IMR-90 (cell line): ENCODE measurements at regions not wholly inside any gene's neighbourhood (a gene's known extent, or its start where the extent isn't known, plus 50 kb on each side); places are given as distances from the start of the nearest gene placed in this dataset.

Source experiments
- ATAC-seq: fragments of 200-7000 bp; cut with Tn5 transposase; 2 replicates; pipeline ENCODE4 v1.9.1; 2020; ENCODE audit warnings: low read depth, mild to moderate bottlenecking, moderate library complexity
- BruUV-seq: library from RNA; stranded (reverse); fragments of 400-500 nt; replicated peaks from 2 replicates; lab custom pipeline; 2021; lab: Mats Ljungman, UMichigan
- CTCF ChIA-PET: fragments of 300-600 bp; formaldehyde crosslinking; extraction: SDS; loops from one replicate; lab custom pipeline; 2021; ENCODE audit warnings: antibody characterized with exemption; lab: Yijun Ruan, JAX
- POLR2A ChIA-PET: fragments of 300-600 bp; sonication (Branson Sonifier 250); formaldehyde crosslinking; loops from one replicate; lab custom pipeline; 2022; ENCODE audit warnings: antibody characterized with exemption; ENCODE audit not compliant: unreplicated experiment; lab: Charles Lee
- DNase-seq: peaks from one replicate; pipeline ENCODE4 v3.0.0; 2013
- H2AFZ ChIP-seq: replicated peaks from 2 replicates; pipeline ENCODE3; 2013; ENCODE audit warnings: low read length, mild to moderate bottlenecking; ENCODE audit not compliant: poor library complexity
- H2AK5ac ChIP-seq: 2 replicates; pipeline ENCODE4 v1.6.1; 2013; ENCODE audit warnings: low read depth, low read length, inconsistent platforms
- H2AK9ac ChIP-seq: replicated peaks from 2 replicates; pipeline ENCODE3; 2013; ENCODE audit warnings: mild to moderate bottlenecking, low read depth, low read length, moderate library complexity; ENCODE audit not compliant: poor library complexity
- H2BK120ac ChIP-seq: 2 replicates; pipeline ENCODE4 v1.6.1; 2013; ENCODE audit warnings: low read depth, low read length, inconsistent platforms
- H2BK15ac ChIP-seq: 3 replicates; pipeline ENCODE4 v1.6.1; 2013; ENCODE audit warnings: low read depth, low read length, inconsistent platforms
- H2BK20ac ChIP-seq: 2 replicates; pipeline ENCODE4 v1.6.1; 2013; ENCODE audit warnings: low read depth, mild to moderate bottlenecking, inconsistent platforms, low read length, moderate library complexity
- H2BK5ac ChIP-seq: 2 replicates; pipeline ENCODE4 v1.6.1; 2013; ENCODE audit warnings: mild to moderate bottlenecking, low read depth, low read length, inconsistent platforms; ENCODE audit not compliant: poor library complexity, severe bottlenecking
- H3K14ac ChIP-seq: replicated peaks from 2 replicates; pipeline ENCODE4 v1.6.1; 2013; ENCODE audit warnings: low read depth, low read length, inconsistent platforms
- H3K18ac ChIP-seq: 2 replicates; pipeline ENCODE4 v1.6.1; 2013; ENCODE audit warnings: low read depth, low read length, control low read depth
- H3K23ac ChIP-seq: 2 replicates; pipeline ENCODE4 v1.6.1; 2013; ENCODE audit warnings: low read depth, low read length, inconsistent platforms
- H3K27ac ChIP-seq: 2 replicates; pipeline ENCODE4 v1.5.1; 2013; ENCODE audit warnings: mild to moderate bottlenecking, control low read depth, low read length; ENCODE audit not compliant: insufficient read depth
- H3K27me3 ChIP-seq: 2 replicates; pipeline ENCODE4 v1.6.1; 2013; ENCODE audit warnings: low read length; ENCODE audit not compliant: control insufficient read depth, insufficient read depth
- H3K36me3 ChIP-seq: 2 replicates; pipeline ENCODE4 v1.6.1; 2013; ENCODE audit warnings: low read length, mixed read lengths; ENCODE audit not compliant: control insufficient read depth, insufficient read depth
- H3K4ac ChIP-seq: 2 replicates; pipeline ENCODE4 v1.6.1; 2013; ENCODE audit warnings: low read depth, low read length, inconsistent platforms
- H3K4me1 ChIP-seq: 2 replicates; pipeline ENCODE4 v1.6.1; 2013; ENCODE audit warnings: low read length, mixed read lengths; ENCODE audit not compliant: control insufficient read depth, insufficient read depth
- H3K4me2 ChIP-seq: 2 replicates; pipeline ENCODE4 v1.6.1; 2013; ENCODE audit warnings: low read depth, mild to moderate bottlenecking, control low read depth, low read length, moderate library complexity
- H3K4me3 ChIP-seq: 2 replicates; pipeline ENCODE4 v1.5.1; 2013; ENCODE audit warnings: low read depth, mild to moderate bottlenecking, control low read depth, low read length, moderate library complexity; ENCODE audit not compliant: insufficient read depth
- H3K56ac ChIP-seq: 2 replicates; pipeline ENCODE4 v1.6.1; 2013; ENCODE audit warnings: low read length, inconsistent platforms; ENCODE audit not compliant: insufficient read depth; ENCODE audit errors: extremely low read depth
- H3K79me1 ChIP-seq, 2 experiments: 2 replicates each; pipeline ENCODE4 v1.6.1; 2013; ENCODE audit warnings: low read length in 2 of 2, inconsistent platforms in 1 of 2, low read depth in 1 of 2
- H3K9ac ChIP-seq: 2 replicates; pipeline ENCODE4 v1.6.1; 2013; ENCODE audit warnings: low read depth, low read length, control low read depth
- H3K9me1 ChIP-seq: 2 replicates; pipeline ENCODE4 v1.6.1; 2013; ENCODE audit warnings: low read length, inconsistent platforms; ENCODE audit not compliant: insufficient read depth
- H3K9me3 ChIP-seq: 2 replicates; pipeline ENCODE4 v1.6.1; 2013; ENCODE audit warnings: low read length; ENCODE audit not compliant: control insufficient read depth, insufficient read depth
- H4K20me1 ChIP-seq: 2 replicates; pipeline ENCODE4 v1.6.1; 2013; ENCODE audit warnings: low read length, inconsistent platforms; ENCODE audit not compliant: insufficient read depth
- H4K5ac ChIP-seq: 2 replicates; pipeline ENCODE4 v1.6.1; 2013; ENCODE audit warnings: mild to moderate bottlenecking, low read depth, low read length, control low read depth
- H4K8ac ChIP-seq, 2 experiments: 2 replicates each; pipeline ENCODE4 v1.6.1; 2013; ENCODE audit warnings: low read depth in 2 of 2, low read length in 2 of 2, control low read depth in 1 of 2, inconsistent platforms in 1 of 2
- H4K91ac ChIP-seq: 2 replicates; pipeline ENCODE4 v1.6.1; 2013; ENCODE audit warnings: low read depth, low read length, inconsistent platforms; ENCODE audit not compliant: insufficient read depth
- CHD1 ChIP-seq: IDR thresholded peaks from 2 replicates; pipeline ENCODE4 v1.6.1; 2012; ENCODE audit warnings: low read depth, low read length, improper control_type of control experiment
- CTCF ChIP-seq: conservative IDR thresholded peaks from 2 replicates; pipeline ENCODE4 v1.5.1; 2012; ENCODE audit warnings: mild to moderate bottlenecking, low read depth, low read length, improper control_type of control experiment
- ELK1 ChIP-seq: fragments of 150-350 bp; IDR thresholded peaks from 2 replicates; pipeline ENCODE4 v1.6.1; 2016; ENCODE audit warnings: low read depth, mild to moderate bottlenecking, low read length, moderate library complexity, borderline replicate concordance
- RFX5 ChIP-seq: IDR thresholded peaks from 2 replicates; pipeline ENCODE4 v1.8.0; 2012; ENCODE audit warnings: low read depth, mild to moderate bottlenecking, low read length, moderate library complexity
- USF2 ChIP-seq: fragments of 150-350 bp; IDR thresholded peaks from 2 replicates; pipeline ENCODE4 v1.6.1; 2017; ENCODE audit warnings: mild to moderate bottlenecking, antibody characterized with exemption, low read length, low read depth
- WGBS, 2 experiments: methylation state at CpG; one replicate each; pipeline versions ENCODE4 v1.1.5 to v1.1.7; 2013; ENCODE audit warnings: missing lambda C conversion rate in 2 of 2; ENCODE audit not compliant: insufficient read length in 1 of 2; ENCODE audit errors: extremely low coverage in 2 of 2; 5-methylcytosine and 5-hydroxymethylcytosine counted together
- dilution Hi-C: fragments of 300-500 bp; cut with HindIII; formaldehyde crosslinking; loops from one replicate; pipeline ENCODE4 v1.14.3; 2018; ENCODE audit warnings: low sequenced_read_pairs; ENCODE audit not compliant: unreplicated experiment
- in situ Hi-C: fragments of 300-500 bp; cut with MboI; formaldehyde crosslinking; loops from 3 replicates; pipeline ENCODE4 v1.14.3; 2019; ENCODE audit warnings: low sequenced_read_pairs, inconsistent platforms, mixed read lengths
- intact Hi-C: fragments of 100-400 bp; cut with micrococcal nuclease; formaldehyde crosslinking; loops from 2 replicates; pipeline ENCODE4 v1.10.0; 2022

GRCh38 chr5:133751846-133752245 lies 139.5 kb upstream of the FSTL4 start:
- Histone ChIP-seq H3K27me3 (peaks cover 10% of the 10 kb centered on the region), H2BK120ac (no peak overlapping the region), H3K9me1 (no peaks in the 10 kb centered on the region), H3K4me3 (no peak overlapping the region), H3K4ac (no peak overlapping the region), H3K79me1 (no peaks in the 10 kb centered on the region), H2BK5ac (no peak overlapping the region), H3K14ac (no peak overlapping the region), H4K91ac (no peak overlapping the region), H3K27ac (no peak overlapping the region), H2AK5ac (no peak overlapping the region), H3K23ac (no peak overlapping the region), H4K5ac (no peak overlapping the region), H3K36me3 (no peaks in the 10 kb centered on the region), H2BK15ac (no peak overlapping the region), H2AK9ac (no peak overlapping the region), H3K9ac (no peak overlapping the region), H3K9me3 (no peaks in the 10 kb centered on the region), H4K20me1 (no peaks in the 10 kb centered on the region), H2BK20ac (no peak overlapping the region), H4K8ac (no peak overlapping the region), H3K56ac (no peak overlapping the region), H3K4me2 (no peak overlapping the region), H2AFZ (no peak overlapping the region), H3K4me1 (no peaks in the 10 kb centered on the region), H3K18ac (no peak overlapping the region)
- POLR2A ChIA-PET, result no interaction called here
- in situ Hi-C loops, result no loop called here
- dilution Hi-C loops, result no loop called here
- no peak for TF ChIP-seq USF2
- no peak for TF ChIP-seq CHD1
- TF ChIP-seq ELK1, result no peak
- no peak for TF ChIP-seq CTCF
- TF ChIP-seq RFX5, result no peak
- CTCF ChIA-PET, result no interaction called here
- DNase-seq, result no peak
- no peak for ATAC-seq
- no TSS peak for BruUV-seq
- intact Hi-C loops, result loop anchor here (1.0 to 10.0 kb wide), 2 partner anchors 111 to 193 kb away; no protein-coding TSS in a partner anchor
- 93% methylated on average over 3 of the region's 5 CpGs; no CpG with 5 or more reads in 1 of the 2 experiments for WGBS, 2 experiments
